GM12865 (cell line): ENCODE measurements at regions not wholly inside any gene's neighbourhood (a gene's known extent, or its start where the extent isn't known, plus 50 kb on each side); places are given as distances from the start of the nearest gene placed in this dataset.

Experiments used
- DNase-seq: peaks from one replicate; pipeline ENCODE4 v3.0.0; 2010; ENCODE audit warnings: low read depth
- H3K4me3 ChIP-seq: 2 replicates; pipeline ENCODE4 v1.5.1; 2011; ENCODE audit warnings: mild to moderate bottlenecking, low read depth, low read length, control low read depth
- CTCF ChIP-seq: IDR thresholded peaks from 2 replicates; pipeline ENCODE4 v1.5.1; 2011; ENCODE audit warnings: low read length, control low read depth, low read depth, inconsistent platforms; ENCODE audit not compliant: insufficient read depth; ENCODE audit errors: missing control alignments

- TF ChIP-seq CTCF, result no peak
- DNase-seq, result no peak
- no peak overlapping the region for H3K4me3 ChIP-seq
Measured at GRCh38 chr2:144317071-144317738, 202.7 kb downstream of the ZEB2 start.

GRCh38 chr2:144310889-144311608, 208.9 kb downstream of the ZEB2 start:
- no peak for DNase-seq
- TF ChIP-seq CTCF, result no peak
- H3K4me3 ChIP-seq, result peak overlapping the region; percentile 15

GRCh38 chr2:144310484-144310883, 209.4 kb downstream of the ZEB2 start:
- TF ChIP-seq CTCF, result no peak
- H3K4me3 ChIP-seq, result no peak overlapping the region; the same call in 1 of the 2 replicates
- DNase-seq, result peak; percentile 22

GRCh38 chr2:144307711-144308110, 212.2 kb downstream of the ZEB2 start:
- no peak overlapping the region for H3K4me3 ChIP-seq
- no peak for TF ChIP-seq CTCF
- DNase-seq, result no peak

GRCh38 chr2:144304202-144304601, 215.7 kb downstream of the ZEB2 start:
- no peak for DNase-seq
- H3K4me3 ChIP-seq, result no peak overlapping the region
- no peak for TF ChIP-seq CTCF

- TF ChIP-seq CTCF, result no peak
- DNase-seq, result no peak
- no peak overlapping the region for H3K4me3 ChIP-seq
Measured at GRCh38 chr2:144300632-144301031, 219.3 kb downstream of the ZEB2 start.

- H3K4me3 ChIP-seq, result no peak overlapping the region
- no peak for DNase-seq
- no peak for TF ChIP-seq CTCF
Measured at GRCh38 chr2:144290276-144290675, 229.6 kb downstream of the ZEB2 start.
